ENCODE measurements at regions not wholly inside any gene's neighbourhood (a gene's known extent, or its start where the extent isn't known, plus 50 kb on each side); places are given as distances from the start of the nearest gene placed in this dataset.

GRCh38 chr7:115822380-115822779, 208.2 kb downstream of the TFEC start:
- TF ChIP-seq CTCF (IDR thresholded peaks at IDR 0.05), result no peak
- 43 to 86% (median 73%) methylated on average over 1 of the region's 1 CpG for WGBS, 4 donors
- Histone ChIP-seq H3K4me1 (replicated peaks in 1 of 2) (no peaks in the 10 kb centered on the region), H3K36me3 (replicated peaks in 1 of 2) (no peaks in the 10 kb centered on the region), H3K9me3 (replicated peaks in 1 of 3) (no peaks in the 10 kb centered on the region), H3K4me3 (no peak overlapping the region), H3K27ac (no peak overlapping the region), H3K27me3 (no peaks in the 10 kb centered on the region)
- DNase-seq, result no peak
- intact Hi-C loops (cut with DNase I), result no loop called here

- H3K4me1 ChIP-seq (replicated peaks in 1 of 2), result no peaks in the 10 kb centered on the region
- TF ChIP-seq POLR2A (IDR thresholded peaks at IDR 0.05), result no peak
- TF ChIP-seq CTCF (IDR thresholded peaks at IDR 0.05), result no peak
- H3K4me3 ChIP-seq, result no peak overlapping the region
- WGBS, 4 donors, result 65 to 78% (median 73%) methylated on average over 4 of the region's 4 CpGs
- no peaks in the 10 kb centered on the region for H3K36me3 ChIP-seq (replicated peaks in 1 of 2)
- intact Hi-C loops (cut with DNase I), result no loop called here
- H3K9me3 ChIP-seq (replicated peaks in 1 of 3), result no peaks in the 10 kb centered on the region
- no peaks in the 10 kb centered on the region for H3K27me3 ChIP-seq
- no peak for DNase-seq
- H3K27ac ChIP-seq, result no peak overlapping the region
Measured at GRCh38 chr7:115816318-115816974, 214.1 kb downstream of the TFEC start.

GRCh38 chr7:115812794-115813193, 217.8 kb downstream of the TFEC start:
- Histone ChIP-seq H3K27ac (no peak overlapping the region), H3K9me3 (replicated peaks in 1 of 3) (no peaks in the 10 kb centered on the region), H3K27me3 (no peaks in the 10 kb centered on the region), H3K4me3 (no peak overlapping the region), H3K36me3 (replicated peaks in 1 of 2) (no peaks in the 10 kb centered on the region), H3K4me1 (replicated peaks in 1 of 2) (no peaks in the 10 kb centered on the region)
- TF ChIP-seq POLR2A (IDR thresholded peaks at IDR 0.05) (no peak), CTCF (IDR thresholded peaks at IDR 0.05) (no peak)
- no peak for DNase-seq
- 68 to 78% (median 76%) methylated on average over 7 of the region's 7 CpGs for WGBS, 4 donors
- intact Hi-C loops (cut with DNase I), result no loop called here

- no peaks in the 10 kb centered on the region for H3K4me1 ChIP-seq (replicated peaks in 1 of 2)
- TF ChIP-seq POLR2A (IDR thresholded peaks at IDR 0.05) (no peak), CTCF (IDR thresholded peaks at IDR 0.05) (no peak)
- 65 to 71% (median 66%) methylated on average over 8 of the region's 8 CpGs for WGBS, 4 donors
- H3K27me3 ChIP-seq, result no peaks in the 10 kb centered on the region
- H3K27ac ChIP-seq, result no peak overlapping the region
- intact Hi-C loops (cut with DNase I), result no loop called here
- H3K9me3 ChIP-seq (replicated peaks in 1 of 3), result no peaks in the 10 kb centered on the region
- H3K4me3 ChIP-seq, result no peak overlapping the region
- no peaks in the 10 kb centered on the region for H3K36me3 ChIP-seq (replicated peaks in 1 of 2)
- no peak for DNase-seq
Measured at GRCh38 chr7:115805458-115805857, 225.1 kb downstream of the TFEC start.
